ENCODE measurements at regions not wholly inside any gene's neighbourhood (a gene's known extent, or its start where the extent isn't known, plus 50 kb on each side); places are given as distances from the start of the nearest gene placed in this dataset.
"Not testable (repeated sequence)": the region's sequence is repeated elsewhere in the genome, so short reads cannot be mapped to it uniquely, and the experiment has no call there.

GRCh38 chr14:48723841-48724495 lies 862.2 kb downstream of the RPS29 start:
- DNase-seq (ENCODE audit: low spot score): peak; percentile 6

GRCh38 chr14:48714366-48714765 lies 871.8 kb downstream of the RPS29 start:
- no peak for DNase-seq (ENCODE audit: low spot score)

GRCh38 chr14:48710133-48710532 lies 876.0 kb downstream of the RPS29 start:
- no peak for DNase-seq (ENCODE audit: low spot score)

GRCh38 chr14:48709277-48709785 lies 876.8 kb downstream of the RPS29 start:
- no peak for DNase-seq (ENCODE audit: low spot score)

- no peak for DNase-seq (ENCODE audit: low spot score)
Observed at GRCh38 chr14:48704639-48705038, 881.5 kb downstream of the RPS29 start.

- no peak for DNase-seq (ENCODE audit: low spot score)
Observed at GRCh38 chr14:48703728-48704467, 882.3 kb downstream of the RPS29 start.

GRCh38 chr14:48697362-48697761 lies 888.8 kb downstream of the RPS29 start:
- not testable (repeated sequence) for DNase-seq (ENCODE audit: low spot score)

GRCh38 chr14:48693793-48694192 lies 892.4 kb downstream of the RPS29 start:
- no peak for DNase-seq (ENCODE audit: low spot score)

- peak; percentile 8 for DNase-seq (ENCODE audit: low spot score)
Observed at GRCh38 chr14:48690349-48690748, 895.8 kb downstream of the RPS29 start.

- DNase-seq (ENCODE audit: low spot score): no peak
Observed at GRCh38 chr14:48686650-48687049, 899.5 kb downstream of the RPS29 start.

- DNase-seq (ENCODE audit: low spot score): no peak
Observed at GRCh38 chr14:48672506-48672905, 913.7 kb downstream of the RPS29 start.

- no peak for DNase-seq (ENCODE audit: low spot score)
Observed at GRCh38 chr14:48670939-48671338, 915.2 kb downstream of the RPS29 start.

GRCh38 chr14:48665077-48665784 lies 920.9 kb downstream of the RPS29 start:
- peak; percentile 0 for DNase-seq (ENCODE audit: low spot score)

GRCh38 chr14:48643241-48643640 lies 942.9 kb downstream of the RPS29 start:
- DNase-seq (ENCODE audit: low spot score): no peak

- no peak for DNase-seq (ENCODE audit: low spot score)
Observed at GRCh38 chr14:48628870-48629269, 953.5 kb upstream of the MDGA2 start.

- no peak for DNase-seq (ENCODE audit: low spot score)
Observed at GRCh38 chr14:48622980-48623379, 947.6 kb upstream of the MDGA2 start.

- DNase-seq (ENCODE audit: low spot score): no peak
Observed at GRCh38 chr14:48618057-48618456, 942.7 kb upstream of the MDGA2 start.

GRCh38 chr14:48616931-48617330 lies 941.5 kb upstream of the MDGA2 start:
- DNase-seq (ENCODE audit: low spot score): no peak

GRCh38 chr14:48615618-48616017 lies 940.2 kb upstream of the MDGA2 start:
- DNase-seq (ENCODE audit: low spot score): no peak

GRCh38 chr14:48614003-48614402 lies 938.6 kb upstream of the MDGA2 start:
- no peak for DNase-seq (ENCODE audit: low spot score)

- not testable (repeated sequence) for DNase-seq (ENCODE audit: low spot score)
Observed at GRCh38 chr14:48606960-48607359, 931.6 kb upstream of the MDGA2 start.

- DNase-seq (ENCODE audit: low spot score): no peak
Observed at GRCh38 chr14:48598458-48598857, 923.1 kb upstream of the MDGA2 start.

GRCh38 chr14:48586099-48586498 lies 910.7 kb upstream of the MDGA2 start:
- DNase-seq (ENCODE audit: low spot score): no peak

Data from A172 (cell line).